GM21723 (cell line): ENCODE measurements at regions not wholly inside any gene's neighbourhood (a gene's known extent, or its start where the extent isn't known, plus 50 kb on each side); places are given as distances from the start of the nearest gene placed in this dataset.
"Not testable (repeated sequence)": the region's sequence is repeated elsewhere in the genome, so short reads cannot be mapped to it uniquely, and the experiment has no call there.

Experiments used
- ATAC-seq: cut with Tn5 transposase; IDR thresholded peaks from one replicate; pipeline ENCODE4 v1.9.1; 2021; ENCODE audit warnings: mild to moderate bottlenecking, moderate library complexity; ENCODE audit not compliant: unreplicated experiment

- no peak for ATAC-seq
These were observed 1239.5 kb upstream of the ZEB2 start for GRCh38 chr2:145759228-145759915.

- ATAC-seq = no peak
These were observed 1237.8 kb upstream of the ZEB2 start for GRCh38 chr2:145757503-145758246.

- no peak for ATAC-seq
These were observed 1235.3 kb upstream of the ZEB2 start for GRCh38 chr2:145755019-145755837.

GRCh38 chr2:145753966-145754365, 1234.0 kb upstream of the ZEB2 start:
- no peak for ATAC-seq

- ATAC-seq = no peak
These were observed 1233.2 kb upstream of the ZEB2 start for GRCh38 chr2:145753041-145753608.

GRCh38 chr2:145752091-145752806, 1232.3 kb upstream of the ZEB2 start:
- peak; percentile 41 for ATAC-seq

- ATAC-seq = peak; percentile 92
These were observed 1231.7 kb upstream of the ZEB2 start for GRCh38 chr2:145751629-145752028.

- ATAC-seq = no peak
These were observed 1231.2 kb upstream of the ZEB2 start for GRCh38 chr2:145751155-145751554.

GRCh38 chr2:145750612-145751011, 1230.7 kb upstream of the ZEB2 start:
- ATAC-seq = no peak

- ATAC-seq = no peak
These were observed 1230.2 kb upstream of the ZEB2 start for GRCh38 chr2:145750144-145750543.

GRCh38 chr2:145749556-145749955, 1229.6 kb upstream of the ZEB2 start:
- ATAC-seq = no peak

GRCh38 chr2:145748927-145749326, 1229.0 kb upstream of the ZEB2 start:
- peak; percentile 56 for ATAC-seq

GRCh38 chr2:145747715-145748114, 1227.8 kb upstream of the ZEB2 start:
- ATAC-seq = no peak

GRCh38 chr2:145745387-145745721, 1225.4 kb upstream of the ZEB2 start:
- ATAC-seq = not testable (repeated sequence)

- peak; percentile 78 for ATAC-seq
These were observed 1224.8 kb upstream of the ZEB2 start for GRCh38 chr2:145744541-145745386.

- no peak for ATAC-seq
These were observed 1223.1 kb upstream of the ZEB2 start for GRCh38 chr2:145743011-145743410.

GRCh38 chr2:145741636-145742035, 1221.7 kb upstream of the ZEB2 start:
- ATAC-seq = no peak

GRCh38 chr2:145741181-145741580, 1221.3 kb upstream of the ZEB2 start:
- ATAC-seq = no peak

GRCh38 chr2:145740302-145740701, 1220.4 kb upstream of the ZEB2 start:
- ATAC-seq = no peak

GRCh38 chr2:145739681-145740080, 1219.8 kb upstream of the ZEB2 start:
- ATAC-seq = peak; percentile 73
